ENCODE measurements at regions not wholly inside any gene's neighbourhood (a gene's known extent, or its start where the extent isn't known, plus 50 kb on each side); places are given as distances from the start of the nearest gene placed in this dataset.

- H3K27me3 ChIP-seq (ENCODE audit: control insufficient read depth in 1 of 2, insufficient read depth in 2 of 2, low read length in 2 of 2): no peaks in the 10 kb centered on the region
- TF ChIP-seq, protein P1, sequence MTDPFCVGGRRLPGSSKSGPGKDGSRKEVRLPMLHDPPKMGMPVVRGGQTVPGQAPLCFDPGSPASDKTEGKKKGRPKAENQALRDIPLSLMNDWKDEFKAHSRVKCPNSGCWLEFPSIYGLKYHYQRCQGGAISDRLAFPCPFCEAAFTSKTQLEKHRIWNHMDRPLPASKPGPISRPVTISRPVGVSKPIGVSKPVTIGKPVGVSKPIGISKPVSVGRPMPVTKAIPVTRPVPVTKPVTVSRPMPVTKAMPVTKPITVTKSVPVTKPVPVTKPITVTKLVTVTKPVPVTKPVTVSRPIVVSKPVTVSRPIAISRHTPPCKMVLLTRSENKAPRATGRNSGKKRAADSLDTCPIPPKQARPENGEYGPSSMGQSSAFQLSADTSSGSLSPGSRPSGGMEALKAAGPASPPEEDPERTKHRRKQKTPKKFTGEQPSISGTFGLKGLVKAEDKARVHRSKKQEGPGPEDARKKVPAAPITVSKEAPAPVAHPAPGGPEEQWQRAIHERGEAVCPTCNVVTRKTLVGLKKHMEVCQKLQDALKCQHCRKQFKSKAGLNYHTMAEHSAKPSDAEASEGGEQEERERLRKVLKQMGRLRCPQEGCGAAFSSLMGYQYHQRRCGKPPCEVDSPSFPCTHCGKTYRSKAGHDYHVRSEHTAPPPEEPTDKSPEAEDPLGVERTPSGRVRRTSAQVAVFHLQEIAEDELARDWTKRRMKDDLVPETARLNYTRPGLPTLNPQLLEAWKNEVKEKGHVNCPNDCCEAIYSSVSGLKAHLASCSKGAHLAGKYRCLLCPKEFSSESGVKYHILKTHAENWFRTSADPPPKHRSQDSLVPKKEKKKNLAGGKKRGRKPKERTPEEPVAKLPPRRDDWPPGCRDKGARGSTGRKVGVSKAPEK (CRISPR knock-in tag; IDR thresholded peaks at IDR 0.05; ENCODE audit: borderline replicate concordance): no peak
- TF ChIP-seq ZBTB7B (CRISPR knock-in tag; IDR thresholded peaks at IDR 0.05) (no peak), MLXIP (CRISPR knock-in tag; IDR thresholded peaks at IDR 0.05; ENCODE audit: borderline replicate concordance) (no peak), ATF7 (IDR thresholded peaks at IDR 0.05) (no peak), ATF7 (CRISPR knock-in tag; IDR thresholded peaks at IDR 0.05) (no peak), PAF1 (CRISPR knock-in tag; IDR thresholded peaks at IDR 0.05) (no peak), ZNF253 (CRISPR knock-in tag; IDR thresholded peaks at IDR 0.05; ENCODE audit: borderline replicate concordance) (no peak), JUND (CRISPR knock-in tag; IDR thresholded peaks at IDR 0.05) (no peak), KAT2B (IDR thresholded peaks at IDR 0.05; ENCODE audit: borderline replicate concordance, low read depth, low read length) (no peak), ZNF350 (CRISPR knock-in tag; IDR thresholded peaks at IDR 0.05; ENCODE audit: borderline replicate concordance, low read depth) (no peak), ZNF572 (CRISPR knock-in tag; IDR thresholded peaks at IDR 0.05) (no peak), NRL (CRISPR knock-in tag; IDR thresholded peaks at IDR 0.05; ENCODE audit: borderline replicate concordance) (no peak), ZNF567 (CRISPR knock-in tag; IDR thresholded peaks at IDR 0.05; ENCODE audit: borderline replicate concordance) (no peak), CREM (IDR thresholded peaks at IDR 0.05) (no peak), CREM (CRISPR knock-in tag; IDR thresholded peaks at IDR 0.05) (no peak), ZNF224 (CRISPR knock-in tag; IDR thresholded peaks at IDR 0.05) (no peak), ZNF674 (CRISPR knock-in tag; IDR thresholded peaks at IDR 0.05; ENCODE audit: low read depth) (no peak), ZNF792 (CRISPR knock-in tag; IDR thresholded peaks at IDR 0.05) (no peak), ZNF720 (CRISPR knock-in tag; IDR thresholded peaks at IDR 0.05) (no peak)
- TF ChIP-seq, protein P2, sequence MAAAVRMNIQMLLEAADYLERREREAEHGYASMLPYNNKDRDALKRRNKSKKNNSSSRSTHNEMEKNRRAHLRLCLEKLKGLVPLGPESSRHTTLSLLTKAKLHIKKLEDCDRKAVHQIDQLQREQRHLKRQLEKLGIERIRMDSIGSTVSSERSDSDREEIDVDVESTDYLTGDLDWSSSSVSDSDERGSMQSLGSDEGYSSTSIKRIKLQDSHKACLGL (CRISPR knock-in tag; IDR thresholded peaks at IDR 0.05): no peak
- POLR2A ChIA-PET: no interaction called here
- no peak for ATAC-seq
- intact Hi-C loops (cut with micrococcal nuclease; ENCODE audit: unreplicated experiment) (no loop called here), in situ Hi-C loops (cut with HindIII; ENCODE audit: extremely low pct_ligation_motif_present, low pct_unique_long_range_greater_than_20kb) (no loop called here)
- BruUV-seq (replicated peaks): no TSS peak
- 6% methylated on average over 4 of the region's 4 CpGs for WGBS (ENCODE audit: low lambda C conversion rate)
- H3K9me3 ChIP-seq (ENCODE audit: low read length): peaks cover 71% of the 10 kb centered on the region
- no peak overlapping the region for H3K9ac ChIP-seq (ENCODE audit: insufficient read depth, low read depth, low read length)
- no peaks in the 10 kb centered on the region for H3K36me3 ChIP-seq (replicated peaks in 1 of 2; ENCODE audit: control insufficient read depth in 1 of 2, insufficient read depth in 2 of 2, low read length in 2 of 2)
- H2AFZ ChIP-seq (ENCODE audit: low read length): no peak overlapping the region
- CTCF ChIA-PET (ENCODE audit: low intra/inter-chr PET ratio, low total read pairs): no interaction called here
- FAIRE-seq: no peak
- H3K4me1 ChIP-seq (ENCODE audit: insufficient read depth, low read length): no peaks in the 10 kb centered on the region
- H3K4me2 ChIP-seq (ENCODE audit: low read depth, low read length): no peak overlapping the region
- H3K27ac ChIP-seq (ENCODE audit: extremely low read length, insufficient read depth, low read length): no peak overlapping the region
- H4K20me1 ChIP-seq (ENCODE audit: insufficient read depth, low read length): no peaks in the 10 kb centered on the region
- H3K4me3 ChIP-seq (replicated peaks in 1 of 3; ENCODE audit: insufficient read depth in 1 of 3, low read depth in 2 of 3, low read length in 3 of 3): no peak overlapping the region
- no peak for DNase-seq (ENCODE audit: low spot score)
- H3K79me2 ChIP-seq (ENCODE audit: insufficient read depth, low read length): no peaks in the 10 kb centered on the region
Measured at GRCh38 chr14:41419709-41420108, 187.0 kb upstream of the LRFN5 start.

Data from HepG2 (cell line).